ENCODE measurements at regions not wholly inside any gene's neighbourhood (a gene's known extent, or its start where the extent isn't known, plus 50 kb on each side); places are given as distances from the start of the nearest gene placed in this dataset.

- no peak overlapping the region for H3K27ac ChIP-seq
- TF ChIP-seq, protein P1, sequence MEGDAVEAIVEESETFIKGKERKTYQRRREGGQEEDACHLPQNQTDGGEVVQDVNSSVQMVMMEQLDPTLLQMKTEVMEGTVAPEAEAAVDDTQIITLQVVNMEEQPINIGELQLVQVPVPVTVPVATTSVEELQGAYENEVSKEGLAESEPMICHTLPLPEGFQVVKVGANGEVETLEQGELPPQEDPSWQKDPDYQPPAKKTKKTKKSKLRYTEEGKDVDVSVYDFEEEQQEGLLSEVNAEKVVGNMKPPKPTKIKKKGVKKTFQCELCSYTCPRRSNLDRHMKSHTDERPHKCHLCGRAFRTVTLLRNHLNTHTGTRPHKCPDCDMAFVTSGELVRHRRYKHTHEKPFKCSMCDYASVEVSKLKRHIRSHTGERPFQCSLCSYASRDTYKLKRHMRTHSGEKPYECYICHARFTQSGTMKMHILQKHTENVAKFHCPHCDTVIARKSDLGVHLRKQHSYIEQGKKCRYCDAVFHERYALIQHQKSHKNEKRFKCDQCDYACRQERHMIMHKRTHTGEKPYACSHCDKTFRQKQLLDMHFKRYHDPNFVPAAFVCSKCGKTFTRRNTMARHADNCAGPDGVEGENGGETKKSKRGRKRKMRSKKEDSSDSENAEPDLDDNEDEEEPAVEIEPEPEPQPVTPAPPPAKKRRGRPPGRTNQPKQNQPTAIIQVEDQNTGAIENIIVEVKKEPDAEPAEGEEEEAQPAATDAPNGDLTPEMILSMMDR (conservative IDR thresholded peaks at IDR 0.05), result no peak
- no peak for TF ChIP-seq ZFX (IDR thresholded peaks at IDR 0.05)
Observed at GRCh38 chr6:82570083-82570482, 206.5 kb downstream of the TPBG start.

DNA sequence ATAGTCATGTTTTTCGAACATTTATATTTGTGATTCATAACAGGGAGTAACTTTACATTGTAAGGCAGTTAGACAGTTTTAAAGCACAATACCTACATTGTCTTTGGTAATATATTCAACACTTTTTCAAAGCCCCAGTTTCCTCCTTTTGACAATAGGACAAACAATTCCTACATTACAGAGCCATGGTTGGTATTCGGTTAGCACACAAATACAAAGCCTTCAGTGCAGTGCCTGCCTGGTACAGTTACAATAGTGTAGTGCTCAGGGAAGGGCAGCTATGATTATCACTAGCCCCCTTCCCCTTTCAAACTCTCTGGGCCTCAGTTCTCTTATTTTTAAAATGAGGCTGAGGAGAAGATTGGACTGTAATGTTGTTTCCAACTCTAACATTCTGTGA, 207.8 kb downstream of the TPBG start:
- no peak overlapping the region for H3K27ac ChIP-seq
- no peak for TF ChIP-seq ZFX (IDR thresholded peaks at IDR 0.05)
- TF ChIP-seq, protein P1 (conservative IDR thresholded peaks at IDR 0.05), result no peak

DNA sequence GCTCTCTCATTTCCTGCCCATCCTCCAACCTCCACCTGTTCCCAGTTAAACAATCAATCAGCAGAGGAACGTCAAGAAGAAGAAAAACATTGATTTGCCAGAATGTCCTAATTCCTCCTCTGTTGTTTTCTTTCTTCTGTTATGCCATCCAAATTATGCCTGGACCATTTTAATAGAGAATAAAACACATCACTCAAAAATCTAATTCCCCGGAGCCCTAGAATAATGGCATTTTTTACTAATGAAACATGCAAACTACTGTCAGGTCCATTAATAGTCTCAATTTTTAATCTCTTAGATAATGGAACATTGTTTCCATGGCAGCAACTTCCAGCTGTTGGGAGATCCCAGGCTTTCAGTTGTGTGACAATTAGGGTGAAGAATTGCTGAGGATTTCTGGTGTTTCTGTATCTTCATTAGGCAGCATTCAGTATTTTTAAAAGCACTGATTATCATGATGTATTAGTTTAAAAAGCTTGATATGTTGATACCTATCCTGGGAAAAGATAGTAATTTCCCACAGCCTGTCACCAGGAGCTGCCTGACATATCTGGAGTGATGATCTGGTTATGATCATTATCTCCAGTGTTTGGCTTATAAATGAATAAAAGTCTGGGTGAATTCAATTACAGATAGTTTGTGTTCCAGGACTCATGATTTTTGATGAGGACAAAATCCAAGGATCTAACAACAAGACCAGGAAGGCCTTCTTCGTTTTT, 209.8 kb downstream of the TPBG start:
- TF ChIP-seq ZFX (IDR thresholded peaks at IDR 0.05), result no peak
- H3K27ac ChIP-seq, result no peak overlapping the region

DNA sequence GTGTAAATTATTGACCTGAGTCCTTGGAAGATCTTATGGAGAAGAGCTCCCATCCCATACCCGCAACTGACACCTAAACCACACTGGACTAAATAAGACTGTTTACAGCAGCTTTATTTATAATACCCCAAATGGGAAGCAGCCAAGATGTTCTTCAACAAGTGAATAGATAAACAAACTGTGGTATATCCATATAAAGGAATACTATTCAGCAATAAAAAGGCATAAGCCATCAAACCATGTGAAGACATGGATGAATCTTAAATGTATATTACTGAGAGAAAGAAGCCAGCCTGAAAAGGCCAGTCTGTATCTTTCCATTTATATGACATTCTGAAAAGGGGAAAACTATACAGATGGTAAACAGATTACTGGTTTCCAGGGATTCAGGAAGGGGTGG, 212.7 kb downstream of the TPBG start:
- no peak for TF ChIP-seq ZFX (IDR thresholded peaks at IDR 0.05)
- TF ChIP-seq, protein P1 (conservative IDR thresholded peaks at IDR 0.05), result no peak
- no peak overlapping the region for H3K27ac ChIP-seq

GRCh38 chr6:82584194-82584695, 220.6 kb downstream of the TPBG start:
- H3K27ac ChIP-seq, result no peak overlapping the region
- TF ChIP-seq, protein P1 (conservative IDR thresholded peaks at IDR 0.05), result no peak
- no peak for TF ChIP-seq ZFX (IDR thresholded peaks at IDR 0.05)

GRCh38 chr6:82584856-82585255, 221.2 kb downstream of the TPBG start:
- no peak overlapping the region for H3K27ac ChIP-seq
- TF ChIP-seq, protein P1 (conservative IDR thresholded peaks at IDR 0.05), result no peak
- TF ChIP-seq ZFX (IDR thresholded peaks at IDR 0.05), result no peak

DNA sequence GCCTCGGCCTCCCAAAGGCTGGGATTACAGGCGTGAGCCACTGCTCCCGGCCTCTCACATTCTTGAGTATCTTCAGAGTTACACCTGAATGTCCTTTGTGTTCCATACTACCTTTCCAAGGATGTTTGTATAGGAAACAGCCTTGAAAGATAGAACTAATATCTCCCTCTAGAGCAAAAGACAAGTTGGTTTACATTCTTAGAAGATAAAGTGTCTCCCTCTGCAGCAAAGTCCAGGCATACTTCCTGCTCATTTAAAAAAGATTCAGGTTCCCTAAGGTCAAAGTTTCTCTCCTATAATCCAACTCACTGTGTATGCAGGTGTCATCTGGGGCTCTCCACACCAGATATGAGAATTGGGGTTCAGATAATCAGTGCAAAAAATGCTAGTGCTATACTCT, 224.4 kb downstream of the TPBG start:
- TF ChIP-seq, protein P1 (conservative IDR thresholded peaks at IDR 0.05), result no peak
- TF ChIP-seq ZFX (IDR thresholded peaks at IDR 0.05), result no peak
- H3K27ac ChIP-seq, result no peak overlapping the region

Data from C4-2B (cell line).